SK-N-MC (cell line): ENCODE measurements at regions not wholly inside any gene's neighbourhood (a gene's known extent, or its start where the extent isn't known, plus 50 kb on each side); places are given as distances from the start of the nearest gene placed in this dataset.

Experiments
- EZH2 ChIP-seq: fragments of 200-600 bp; sonication (generic); IDR thresholded peaks from one replicate; pipeline ENCODE4 v1.6.1; 2017; ENCODE audit warnings: antibody characterized with exemption
- FOXP2 ChIP-seq: optimal IDR thresholded peaks from 2 replicates; pipeline ENCODE3; 2011; ENCODE audit warnings: mild to moderate bottlenecking, moderate library complexity; ENCODE audit not compliant: insufficient read depth; ENCODE audit errors: extremely low read length, control extremely low read depth
- POLR2AphosphoS5 ChIP-seq: IDR thresholded peaks from 2 replicates; pipeline ENCODE4 v1.6.1; 2012; ENCODE audit warnings: mild to moderate bottlenecking, low read depth, low read length, borderline replicate concordance

DNA sequence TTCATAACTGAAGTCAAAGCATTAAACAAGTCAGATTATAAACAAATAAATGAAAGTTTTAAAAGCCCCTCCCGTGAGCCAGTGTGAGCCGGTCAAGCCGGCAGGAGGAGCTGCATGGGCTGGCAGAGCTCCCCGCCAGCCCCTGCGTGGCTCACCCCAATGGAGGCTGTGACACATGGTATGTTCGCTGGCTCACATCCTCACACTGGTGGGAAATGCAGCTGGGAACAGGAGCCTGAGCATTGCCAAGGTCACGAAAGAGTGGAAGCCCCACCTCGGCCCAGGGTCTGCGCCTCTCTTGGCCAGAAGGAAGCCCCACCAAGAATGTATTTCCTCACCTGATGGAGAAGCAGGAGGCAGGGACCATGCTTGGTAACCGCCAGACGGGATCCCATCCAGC is 261.7 kb upstream of the TCERG1L start:
- TF ChIP-seq POLR2AphosphoS5 (no peak), EZH2 (no peak), FOXP2 (no peak)
